Neural crest cell (in vitro differentiated cells): ENCODE measurements at regions not wholly inside any gene's neighbourhood (a gene's known extent, or its start where the extent isn't known, plus 50 kb on each side); places are given as distances from the start of the nearest gene placed in this dataset.

Experiments
- DNase-seq: peaks from one replicate; pipeline ENCODE4 v3.0.0; 2021; ENCODE audit warnings: low read depth, mixed read lengths, low spot score
- H3K27ac Mint-ChIP-seq: one replicate; pipeline ENCODE4 v1.8.0; 2021; ENCODE audit warnings: mild to moderate bottlenecking, mixed read lengths; ENCODE audit not compliant: unreplicated experiment
- H3K27me3 Mint-ChIP-seq: 2 replicates; pipeline ENCODE4 v1.8.0; 2021; ENCODE audit warnings: low read depth, mild to moderate bottlenecking, mixed read lengths
- H3K36me3 Mint-ChIP-seq: 2 replicates; pipeline ENCODE4 v1.8.0; 2021; ENCODE audit warnings: low read depth, mild to moderate bottlenecking, mixed read lengths
- H3K4me1 Mint-ChIP-seq: 2 replicates; pipeline ENCODE4 v1.8.0; 2021; ENCODE audit warnings: mixed read lengths
- H3K4me3 Mint-ChIP-seq: one replicate; pipeline ENCODE4 v1.8.0; 2021; ENCODE audit warnings: mild to moderate bottlenecking, mixed read lengths
- H3K9me3 Mint-ChIP-seq: 2 replicates; pipeline ENCODE4 v1.8.0; 2021; ENCODE audit warnings: mixed read lengths
- CTCF ChIP-seq: fragments of 200-600 bp; sonication (generic); conservative IDR thresholded peaks from 2 replicates; pipeline ENCODE4 v1.5.0; 2021; ENCODE audit warnings: antibody characterized with exemption, mild to moderate bottlenecking

GRCh38 chr6:133682506-133683307 is 206.2 kb upstream of the TCF21 start:
- Mint-ChIP-seq H3K27me3 (no peaks in the 10 kb centered on the region), H3K4me1 (peaks cover 7% of the 10 kb centered on the region), H3K4me3 (no peak overlapping the region), H3K9me3 (no peaks in the 10 kb centered on the region), H3K36me3 (no peaks in the 10 kb centered on the region), H3K27ac (no peak overlapping the region)
- no peak for TF ChIP-seq CTCF
- DNase-seq = no peak

- Mint-ChIP-seq H3K4me3 (no peak overlapping the region), H3K27me3 (no peaks in the 10 kb centered on the region), H3K27ac (no peak overlapping the region)
Measured at GRCh38 chr6:133683308-133683580, 205.7 kb upstream of the TCF21 start.

GRCh38 chr6:133683606-133684005 is 205.3 kb upstream of the TCF21 start:
- Mint-ChIP-seq H3K4me1 (peaks cover 7% of the 10 kb centered on the region), H3K36me3 (no peaks in the 10 kb centered on the region), H3K27me3 (no peaks in the 10 kb centered on the region), H3K4me3 (no peak overlapping the region), H3K9me3 (no peaks in the 10 kb centered on the region), H3K27ac (no peak overlapping the region)
- no peak for DNase-seq
- TF ChIP-seq CTCF = no peak

More at GRCh38 chr6:133683308-133683580, 205.7 kb upstream of the TCF21 start:
- no peaks in the 10 kb centered on the region for H3K36me3 Mint-ChIP-seq
- no peak for TF ChIP-seq CTCF
- no peak for DNase-seq
- H3K4me1 Mint-ChIP-seq = peaks cover 7% of the 10 kb centered on the region
- no peaks in the 10 kb centered on the region for H3K9me3 Mint-ChIP-seq

GRCh38 chr6:133688705-133689492 is 200.0 kb upstream of the TCF21 start:
- no peaks in the 10 kb centered on the region for H3K36me3 Mint-ChIP-seq

GRCh38 chr6:133689863-133690262 is 199.1 kb upstream of the TCF21 start:
- no peak for TF ChIP-seq CTCF
- H3K4me3 Mint-ChIP-seq = no peak overlapping the region
- H3K27ac Mint-ChIP-seq = no peak overlapping the region
- no peaks in the 10 kb centered on the region for H3K4me1 Mint-ChIP-seq
- no peaks in the 10 kb centered on the region for H3K27me3 Mint-ChIP-seq
- H3K9me3 Mint-ChIP-seq = peaks cover 10% of the 10 kb centered on the region
- no peaks in the 10 kb centered on the region for H3K36me3 Mint-ChIP-seq
- DNase-seq = no peak

More at GRCh38 chr6:133688705-133689492, 200.0 kb upstream of the TCF21 start:
- H3K27ac Mint-ChIP-seq = no peak overlapping the region
- H3K9me3 Mint-ChIP-seq = peaks cover 6% of the 10 kb centered on the region
- H3K4me3 Mint-ChIP-seq = no peak overlapping the region
- no peak for TF ChIP-seq CTCF
- DNase-seq = no peak
- no peaks in the 10 kb centered on the region for H3K4me1 Mint-ChIP-seq
- H3K27me3 Mint-ChIP-seq = no peaks in the 10 kb centered on the region
